Lower lobe of right lung (tissue), 2 donors: ENCODE measurements at regions not wholly inside any gene's neighbourhood (a gene's known extent, or its start where the extent isn't known, plus 50 kb on each side); places are given as distances from the start of the nearest gene placed in this dataset.

Experiments used
- ATAC-seq, 2 donors: fragments of 200-7000 bp; cut with Tn5 transposase; one replicate each; pipeline ENCODE4 v1.9.1; 2020 to 2022; ENCODE audit warnings: mild to moderate bottlenecking in 2 of 2, moderate library complexity in 2 of 2
- DNase-seq: peaks from one replicate; pipeline ENCODE4 v3.0.0-alpha.2; 2020
- H3K27ac ChIP-seq: fragments of 200-600 bp; one replicate; pipeline ENCODE4 v1.8.0; 2022
- H3K27me3 ChIP-seq: fragments of 200-600 bp; one replicate; pipeline ENCODE4 v1.8.0; 2022; ENCODE audit warnings: low read depth
- H3K36me3 ChIP-seq: fragments of 200-600 bp; one replicate; pipeline ENCODE4 v1.8.0; 2022; ENCODE audit warnings: mild to moderate bottlenecking
- H3K4me1 ChIP-seq: fragments of 200-600 bp; one replicate; pipeline ENCODE4 v1.8.0; 2022
- H3K4me3 ChIP-seq: fragments of 200-600 bp; one replicate; pipeline ENCODE4 v1.8.0; 2022; ENCODE audit warnings: mild to moderate bottlenecking
- H3K9me3 ChIP-seq: fragments of 200-600 bp; one replicate; pipeline ENCODE4 v1.8.0; 2022
- intact Hi-C: fragments of 100-400 bp; cut with DNase I; formaldehyde crosslinking; loops from one replicate; pipeline ENCODE4 v1.11.0; 2022
- TF ChIP-seq, protein P1 (sequence below): fragments of 200-600 bp; IDR thresholded peaks from one replicate; pipeline ENCODE4 v1.8.0; 2022; ENCODE audit warnings: antibody characterized with exemption, mild to moderate bottlenecking
- donor health status: DM: no; HTN: yes; CAD: no; lungs with severe emphysema.

GRCh38 chr11:26019386-26019785 is 312.5 kb upstream of the ANO3 start:
- intact Hi-C loops, result no loop called here
- no peak for DNase-seq

GRCh38 chr11:26021017-26021416 is 310.9 kb upstream of the ANO3 start:
- ATAC-seq (no peak), DNase-seq (no peak)
- intact Hi-C loops, result no loop called here
- Histone ChIP-seq H3K27ac (no peak overlapping the region), H3K36me3 (no peaks in the 10 kb centered on the region), H3K4me1 (peaks cover 4% of the 10 kb centered on the region), H3K27me3 (no peaks in the 10 kb centered on the region), H3K9me3 (no peaks in the 10 kb centered on the region), H3K4me3 (no peak overlapping the region)
- TF ChIP-seq, protein P1, sequence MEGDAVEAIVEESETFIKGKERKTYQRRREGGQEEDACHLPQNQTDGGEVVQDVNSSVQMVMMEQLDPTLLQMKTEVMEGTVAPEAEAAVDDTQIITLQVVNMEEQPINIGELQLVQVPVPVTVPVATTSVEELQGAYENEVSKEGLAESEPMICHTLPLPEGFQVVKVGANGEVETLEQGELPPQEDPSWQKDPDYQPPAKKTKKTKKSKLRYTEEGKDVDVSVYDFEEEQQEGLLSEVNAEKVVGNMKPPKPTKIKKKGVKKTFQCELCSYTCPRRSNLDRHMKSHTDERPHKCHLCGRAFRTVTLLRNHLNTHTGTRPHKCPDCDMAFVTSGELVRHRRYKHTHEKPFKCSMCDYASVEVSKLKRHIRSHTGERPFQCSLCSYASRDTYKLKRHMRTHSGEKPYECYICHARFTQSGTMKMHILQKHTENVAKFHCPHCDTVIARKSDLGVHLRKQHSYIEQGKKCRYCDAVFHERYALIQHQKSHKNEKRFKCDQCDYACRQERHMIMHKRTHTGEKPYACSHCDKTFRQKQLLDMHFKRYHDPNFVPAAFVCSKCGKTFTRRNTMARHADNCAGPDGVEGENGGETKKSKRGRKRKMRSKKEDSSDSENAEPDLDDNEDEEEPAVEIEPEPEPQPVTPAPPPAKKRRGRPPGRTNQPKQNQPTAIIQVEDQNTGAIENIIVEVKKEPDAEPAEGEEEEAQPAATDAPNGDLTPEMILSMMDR, result no peak

More at GRCh38 chr11:26019386-26019785, 312.5 kb upstream of the ANO3 start:
- no peak for ATAC-seq
- no peaks in the 10 kb centered on the region for H3K27me3 ChIP-seq
- H3K36me3 ChIP-seq, result no peaks in the 10 kb centered on the region
- TF ChIP-seq, protein P1, result no peak
- peaks cover 4% of the 10 kb centered on the region for H3K4me1 ChIP-seq
- H3K27ac ChIP-seq, result no peak overlapping the region
- H3K9me3 ChIP-seq, result no peaks in the 10 kb centered on the region
- no peak overlapping the region for H3K4me3 ChIP-seq

- Histone ChIP-seq H3K9me3 (no peaks in the 10 kb centered on the region), H3K4me1 (peaks cover 1% of the 10 kb centered on the region), H3K27ac (no peak overlapping the region), H3K4me3 (no peak overlapping the region), H3K27me3 (no peaks in the 10 kb centered on the region), H3K36me3 (no peaks in the 10 kb centered on the region)
- DNase-seq (no peak), ATAC-seq (no peak)
- intact Hi-C loops, result no loop called here
- TF ChIP-seq, protein P1, result no peak
Observed at GRCh38 chr11:26023057-26023456, 308.9 kb upstream of the ANO3 start.

GRCh38 chr11:26025676-26026075 is 306.3 kb upstream of the ANO3 start:
- no peak for ATAC-seq

GRCh38 chr11:26026078-26026477 is 305.9 kb upstream of the ANO3 start:
- Histone ChIP-seq H3K9me3 (no peaks in the 10 kb centered on the region), H3K27ac (no peak overlapping the region), H3K27me3 (no peaks in the 10 kb centered on the region), H3K4me3 (no peak overlapping the region), H3K4me1 (no peaks in the 10 kb centered on the region), H3K36me3 (no peaks in the 10 kb centered on the region)
- TF ChIP-seq, protein P1, result no peak
- intact Hi-C loops, result no loop called here
- DNase-seq (no peak), ATAC-seq (no peak)

More at GRCh38 chr11:26025676-26026075, 306.3 kb upstream of the ANO3 start:
- Histone ChIP-seq H3K36me3 (no peaks in the 10 kb centered on the region), H3K4me3 (no peak overlapping the region), H3K27ac (no peak overlapping the region), H3K9me3 (no peaks in the 10 kb centered on the region), H3K4me1 (no peaks in the 10 kb centered on the region), H3K27me3 (no peaks in the 10 kb centered on the region)
- DNase-seq, result no peak
- intact Hi-C loops, result no loop called here
- TF ChIP-seq, protein P1, result no peak

DNA sequence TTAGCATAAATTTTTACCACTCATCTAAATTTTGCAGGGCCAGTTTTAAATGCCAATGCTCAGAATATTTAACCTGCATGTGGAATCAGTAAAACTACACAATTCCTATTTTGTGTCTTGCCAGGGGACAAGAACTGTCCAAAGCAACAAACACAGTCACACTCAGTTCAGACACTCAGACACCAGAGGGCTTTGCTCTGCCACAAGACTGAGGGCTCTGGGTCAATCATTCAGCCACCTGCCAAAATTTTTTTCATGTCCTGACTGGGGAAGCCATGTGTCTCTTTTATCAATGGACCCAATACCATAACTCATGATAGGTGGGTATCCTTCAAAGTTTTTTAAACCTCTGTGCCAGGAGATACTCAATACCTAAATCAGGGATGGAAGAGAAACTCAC is 304.0 kb upstream of the ANO3 start:
- intact Hi-C loops, result no loop called here
- ATAC-seq (no peak), DNase-seq (no peak)
- H3K4me3 ChIP-seq, result no peak overlapping the region
- H3K27me3 ChIP-seq, result no peaks in the 10 kb centered on the region
- H3K36me3 ChIP-seq, result no peaks in the 10 kb centered on the region
- TF ChIP-seq, protein P1, result no peak
- no peaks in the 10 kb centered on the region for H3K9me3 ChIP-seq
- H3K27ac ChIP-seq, result no peak overlapping the region
- no peaks in the 10 kb centered on the region for H3K4me1 ChIP-seq
